Medulla oblongata (tissue), 1 donor: ENCODE measurements at regions not wholly inside any gene's neighbourhood (a gene's known extent, or its start where the extent isn't known, plus 50 kb on each side); places are given as distances from the start of the nearest gene placed in this dataset.
"Not testable (repeated sequence)": the region's sequence is repeated elsewhere in the genome, so short reads cannot be mapped to it uniquely, and the experiment has no call there.

ENCODE experiments used
- DNase-seq: peaks from one replicate; pipeline ENCODE4 v3.0.0-alpha.2; 2015; ENCODE audit errors: extremely low spot score

- no peak for DNase-seq
These were observed 66.4 kb upstream of the DCN start for GRCh38 chr12:91249054-91249453.

- not testable (repeated sequence) for DNase-seq
These were observed 60.6 kb upstream of the DCN start for GRCh38 chr12:91243177-91243576.

GRCh38 chr12:91241756-91242155 is 59.1 kb upstream of the DCN start:
- DNase-seq, result no peak

- no peak for DNase-seq
These were observed 57.9 kb upstream of the DCN start for GRCh38 chr12:91240386-91241095.

- DNase-seq, result no peak
These were observed 56.9 kb upstream of the DCN start for GRCh38 chr12:91239481-91239880.
